ENCODE measurements at regions not wholly inside any gene's neighbourhood (a gene's known extent, or its start where the extent isn't known, plus 50 kb on each side); places are given as distances from the start of the nearest gene placed in this dataset.

DNA sequence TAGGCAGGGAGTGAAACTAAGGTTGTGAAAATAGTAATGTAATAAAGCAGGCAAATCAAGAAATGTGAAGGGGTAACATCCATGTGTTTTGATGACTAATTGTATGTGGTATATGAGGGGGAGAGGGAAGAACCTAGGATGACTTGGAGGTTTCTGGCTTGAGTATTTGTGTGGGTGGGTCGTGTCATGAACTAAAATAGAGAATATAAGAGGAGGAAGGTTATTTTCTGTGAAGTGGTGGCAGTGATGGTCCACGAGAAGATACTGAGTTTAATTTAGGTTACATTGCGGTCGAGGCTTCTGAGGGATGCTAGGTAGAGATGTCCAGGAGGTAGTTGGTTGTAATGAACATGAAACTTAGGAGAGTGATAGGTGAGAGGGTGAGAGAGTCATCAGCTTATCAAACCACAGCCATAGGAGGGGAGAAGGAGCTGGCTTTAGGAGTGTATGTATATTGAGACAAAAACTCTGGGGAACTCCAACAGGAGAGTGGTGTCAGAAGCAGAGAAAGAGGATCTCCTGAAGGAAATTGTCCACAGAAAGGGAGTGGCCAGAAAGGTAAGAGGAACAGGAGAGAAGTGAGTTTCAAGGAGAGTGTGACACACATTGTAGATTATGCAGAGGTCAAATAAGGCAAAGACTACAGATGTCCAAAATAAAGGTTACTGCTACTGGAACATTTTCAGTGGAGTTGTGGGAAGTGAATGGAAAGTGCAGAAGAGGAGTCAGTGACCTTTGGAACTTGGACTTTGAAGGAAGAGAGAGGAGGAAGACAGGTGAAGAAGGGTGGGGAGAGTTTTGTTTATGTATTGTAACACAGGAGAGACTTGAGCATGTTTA, 89.0 kb upstream of the MACF1 start:
- ATAC-seq (replicated peaks; ENCODE audit: extremely low read depth, poor library complexity, severe bottlenecking) = no peak
- H3K27ac Mint-ChIP-seq (ENCODE audit: low read depth) = no peak overlapping the region
- no peaks in the 10 kb centered on the region for H3K4me1 Mint-ChIP-seq
- DNase-seq (ENCODE audit: low spot score in 2 of 2) = no peak
- no peaks in the 10 kb centered on the region for H3K27me3 Mint-ChIP-seq
- H3K9me3 Mint-ChIP-seq = no peaks in the 10 kb centered on the region
- H3K36me3 Mint-ChIP-seq (ENCODE audit: insufficient read depth) = no peaks in the 10 kb centered on the region
- H3K4me3 Mint-ChIP-seq = no peak overlapping the region

DNA sequence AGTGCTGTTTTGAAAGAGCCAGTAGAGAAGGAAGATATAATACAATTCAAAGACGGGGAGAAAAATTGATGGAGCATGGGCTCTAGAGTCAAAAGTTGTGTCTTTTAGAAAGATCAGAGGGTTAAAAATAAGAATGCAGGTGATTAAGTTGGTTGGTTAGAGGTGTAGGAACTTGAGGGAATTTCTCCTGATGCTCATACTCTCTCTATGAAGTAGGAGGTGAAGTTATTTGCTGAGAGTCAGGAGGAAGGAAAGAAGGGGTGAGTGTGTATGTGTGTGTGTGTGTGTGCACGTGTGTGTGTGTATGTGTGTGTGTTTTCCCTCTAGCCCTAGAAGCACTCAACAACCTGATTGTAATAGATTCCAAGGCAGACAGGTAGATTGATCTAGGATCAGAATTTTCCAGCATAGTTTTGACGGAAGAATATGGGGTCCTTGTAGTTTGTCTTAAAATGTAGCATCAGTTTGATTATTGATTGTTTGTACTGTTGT, 88.3 kb upstream of the MACF1 start:
- no peaks in the 10 kb centered on the region for H3K9me3 Mint-ChIP-seq
- no peak for ATAC-seq (replicated peaks; ENCODE audit: extremely low read depth, poor library complexity, severe bottlenecking)

DNA sequence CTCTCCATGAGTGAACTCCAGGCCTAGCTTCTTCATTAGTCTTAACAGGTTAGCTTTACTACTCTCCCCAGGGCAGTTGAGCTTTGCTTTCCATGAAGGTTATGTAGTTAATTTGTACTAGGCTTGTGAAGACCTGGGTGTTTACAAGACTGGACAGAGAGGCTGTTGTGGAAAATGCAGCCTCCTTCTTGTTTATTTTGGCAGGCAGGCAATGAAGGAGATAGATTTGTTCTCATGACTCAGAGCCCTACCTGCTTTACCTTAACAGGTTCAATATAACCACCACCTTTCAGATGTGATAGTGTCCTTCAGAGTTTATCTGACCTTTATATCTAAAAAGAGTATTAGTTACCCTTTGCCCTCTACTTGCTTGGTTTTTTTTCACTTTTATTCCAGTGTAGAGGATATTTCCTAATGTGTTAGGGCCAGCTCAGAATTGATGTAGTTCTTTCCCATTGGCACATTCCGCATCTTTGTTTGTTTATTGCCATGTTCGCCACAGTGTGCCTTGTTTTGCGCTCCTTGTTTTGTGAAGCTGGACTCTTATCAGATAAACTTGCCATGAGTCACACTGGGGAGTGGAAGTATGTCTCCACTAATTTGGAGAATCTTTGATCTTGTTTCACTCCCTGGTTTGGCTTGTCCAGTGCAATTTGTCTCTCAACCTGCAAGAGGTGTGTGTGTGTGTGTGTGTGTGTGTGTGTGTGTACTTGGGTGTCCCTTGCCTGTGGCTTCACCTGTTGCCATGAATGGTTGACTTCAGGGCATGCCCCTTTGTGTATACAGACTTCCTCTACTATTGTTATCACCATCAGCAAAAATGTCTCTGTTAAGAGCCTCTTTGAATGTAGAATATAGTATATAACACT, 87.4 kb upstream of the MACF1 start:
- Mint-ChIP-seq H3K27ac (ENCODE audit: low read depth) (no peak overlapping the region), H3K9me3 (no peaks in the 10 kb centered on the region), H3K27me3 (no peaks in the 10 kb centered on the region), H3K4me3 (no peak overlapping the region), H3K4me1 (no peaks in the 10 kb centered on the region), H3K36me3 (ENCODE audit: insufficient read depth) (no peaks in the 10 kb centered on the region)
- DNase-seq (ENCODE audit: low spot score in 2 of 2) = no peak
- no peak for ATAC-seq (replicated peaks; ENCODE audit: extremely low read depth, poor library complexity, severe bottlenecking)

More for the DNA sequence above, 88.3 kb upstream of the MACF1 start:
- Mint-ChIP-seq H3K4me1 (no peaks in the 10 kb centered on the region), H3K36me3 (ENCODE audit: insufficient read depth) (no peaks in the 10 kb centered on the region), H3K27me3 (no peaks in the 10 kb centered on the region), H3K27ac (ENCODE audit: low read depth) (no peak overlapping the region), H3K4me3 (no peak overlapping the region)
- no peak for DNase-seq (ENCODE audit: low spot score in 2 of 2)

DNA sequence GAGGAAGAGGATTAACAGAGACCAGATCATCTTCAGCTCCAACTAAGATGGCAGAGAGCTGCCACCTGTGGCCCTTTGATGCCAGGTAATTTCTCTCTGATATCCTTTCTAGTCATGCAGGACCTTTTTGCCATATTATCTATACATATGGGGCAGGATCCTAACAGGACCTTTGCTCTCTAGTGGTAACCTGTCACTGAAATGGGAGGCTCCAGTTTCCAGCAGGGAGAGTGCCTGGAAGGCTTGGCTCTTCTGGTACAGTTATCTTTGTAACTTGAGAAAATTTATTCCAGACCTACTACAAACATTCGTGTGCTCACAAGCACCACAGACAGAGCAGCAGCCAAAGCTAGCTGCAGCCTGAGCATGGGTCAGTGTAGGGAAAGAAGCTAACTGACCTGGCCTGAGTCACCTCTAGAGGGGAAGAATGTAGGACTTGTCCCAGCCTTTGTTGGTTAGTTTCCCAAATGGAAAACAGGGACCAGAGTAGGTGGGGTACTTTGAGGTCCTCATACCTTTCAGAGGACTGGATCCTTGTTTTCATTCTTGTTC, 86.5 kb upstream of the MACF1 start:
- no peaks in the 10 kb centered on the region for H3K36me3 Mint-ChIP-seq (ENCODE audit: insufficient read depth)
- ATAC-seq (replicated peaks; ENCODE audit: extremely low read depth, poor library complexity, severe bottlenecking) = no peak
- no peaks in the 10 kb centered on the region for H3K27me3 Mint-ChIP-seq
- no peak overlapping the region for H3K4me3 Mint-ChIP-seq
- H3K9me3 Mint-ChIP-seq = no peaks in the 10 kb centered on the region
- no peak for DNase-seq (ENCODE audit: low spot score in 2 of 2)
- no peak overlapping the region for H3K27ac Mint-ChIP-seq (ENCODE audit: low read depth)
- no peaks in the 10 kb centered on the region for H3K4me1 Mint-ChIP-seq

DNA sequence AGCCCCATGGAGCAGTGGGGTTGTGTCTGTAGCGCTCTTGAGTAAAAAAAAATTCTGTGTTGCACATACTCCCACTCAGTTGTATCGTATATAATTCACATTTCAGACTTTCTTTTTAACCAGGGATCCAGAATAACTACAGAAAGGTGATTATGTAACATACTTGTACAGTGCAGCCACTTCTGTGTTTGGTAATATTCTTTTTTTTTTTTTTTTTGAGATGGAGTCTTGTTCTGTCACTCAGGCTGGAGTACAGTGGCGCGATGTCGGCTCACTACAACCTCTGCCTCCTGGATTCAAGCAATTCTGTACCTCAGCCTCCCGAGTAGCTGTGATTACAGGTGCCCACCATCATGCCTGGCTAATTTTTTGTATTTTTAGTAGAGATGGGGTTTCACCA, 82.4 kb upstream of the MACF1 start:
- no peaks in the 10 kb centered on the region for H3K36me3 Mint-ChIP-seq (ENCODE audit: insufficient read depth)
- H3K9me3 Mint-ChIP-seq = no peaks in the 10 kb centered on the region
- DNase-seq (ENCODE audit: low spot score in 2 of 2) (no peak), ATAC-seq (replicated peaks; ENCODE audit: extremely low read depth, poor library complexity, severe bottlenecking) (no peak)
- no peak overlapping the region for H3K27ac Mint-ChIP-seq (ENCODE audit: low read depth)
- H3K4me3 Mint-ChIP-seq = no peak overlapping the region
- H3K4me1 Mint-ChIP-seq = no peaks in the 10 kb centered on the region
- H3K27me3 Mint-ChIP-seq = no peaks in the 10 kb centered on the region

DNA sequence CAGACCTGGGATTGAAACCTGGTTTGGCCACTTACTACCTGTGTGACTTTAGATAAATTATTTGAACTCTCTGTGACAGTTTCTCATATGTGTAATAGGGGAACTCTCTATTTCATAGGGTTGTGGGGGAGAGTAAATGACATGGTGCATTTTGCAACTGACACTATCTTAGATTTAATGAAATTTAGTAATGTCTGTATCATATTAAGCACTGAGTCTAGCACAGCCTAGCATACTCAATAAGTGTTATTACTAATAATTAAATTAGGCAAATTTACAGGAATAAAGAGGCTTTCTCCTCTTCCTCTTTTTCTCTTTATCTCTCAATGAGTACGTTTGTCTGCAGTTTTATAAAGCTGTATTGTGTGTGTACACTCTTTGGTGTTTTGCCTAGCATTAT, 80.2 kb upstream of the MACF1 start:
- Mint-ChIP-seq H3K9me3 (no peaks in the 10 kb centered on the region), H3K27me3 (no peaks in the 10 kb centered on the region), H3K27ac (ENCODE audit: low read depth) (no peak overlapping the region), H3K36me3 (ENCODE audit: insufficient read depth) (no peaks in the 10 kb centered on the region), H3K4me3 (no peak overlapping the region), H3K4me1 (no peaks in the 10 kb centered on the region)
- ATAC-seq (replicated peaks; ENCODE audit: extremely low read depth, poor library complexity, severe bottlenecking) (no peak), DNase-seq (ENCODE audit: low spot score in 2 of 2) (no peak)

DNA sequence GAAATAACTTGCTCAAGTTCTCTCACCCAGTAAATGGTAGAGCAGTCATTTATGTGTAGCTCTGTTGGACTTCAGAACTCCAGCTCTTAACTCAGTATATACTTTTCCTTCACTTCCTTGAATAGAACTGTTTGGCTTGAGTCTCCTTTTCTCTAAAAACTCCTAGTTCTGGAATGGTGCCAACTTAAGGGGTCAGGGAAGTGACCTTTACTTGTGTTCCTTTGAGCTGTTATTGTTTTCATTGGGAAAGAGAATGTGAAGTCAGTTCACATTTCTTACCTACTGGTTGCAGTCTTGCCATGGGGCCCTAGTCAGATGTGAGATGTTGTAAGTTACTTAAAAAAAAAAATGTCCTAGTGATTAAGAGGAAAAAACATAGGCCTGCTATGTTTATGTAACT, 77.0 kb upstream of the MACF1 start:
- Mint-ChIP-seq H3K9me3 (no peaks in the 10 kb centered on the region), H3K4me1 (no peaks in the 10 kb centered on the region), H3K36me3 (ENCODE audit: insufficient read depth) (no peaks in the 10 kb centered on the region), H3K27me3 (no peaks in the 10 kb centered on the region), H3K27ac (ENCODE audit: low read depth) (no peak overlapping the region), H3K4me3 (no peak overlapping the region)
- DNase-seq (ENCODE audit: low spot score in 2 of 2) (no peak), ATAC-seq (replicated peaks; ENCODE audit: extremely low read depth, poor library complexity, severe bottlenecking) (no peak)

DNA sequence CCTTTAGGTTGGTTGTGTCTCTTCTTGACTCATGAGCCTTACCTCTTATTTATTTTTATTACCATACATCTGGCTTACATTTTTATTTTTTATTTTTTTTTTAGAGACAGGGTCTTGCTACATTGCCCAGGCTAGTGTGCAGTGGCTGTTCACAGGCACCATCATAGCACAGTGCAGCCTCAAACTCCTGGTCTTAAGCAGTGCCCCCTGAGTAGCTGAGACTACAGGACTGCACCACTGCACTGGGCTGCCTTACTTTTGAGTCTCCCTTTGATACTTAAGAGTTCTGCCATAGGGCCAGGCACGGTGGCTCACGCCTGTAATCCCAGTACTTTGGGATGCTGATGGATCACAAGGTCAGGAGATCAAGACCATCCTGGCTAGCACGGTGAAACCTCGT, 76.4 kb upstream of the MACF1 start:
- Mint-ChIP-seq H3K9me3 (no peaks in the 10 kb centered on the region), H3K27me3 (no peaks in the 10 kb centered on the region), H3K4me3 (no peak overlapping the region), H3K4me1 (no peaks in the 10 kb centered on the region), H3K27ac (ENCODE audit: low read depth) (no peak overlapping the region), H3K36me3 (ENCODE audit: insufficient read depth) (no peaks in the 10 kb centered on the region)
- DNase-seq (ENCODE audit: low spot score in 2 of 2) (no peak), ATAC-seq (replicated peaks; ENCODE audit: extremely low read depth, poor library complexity, severe bottlenecking) (no peak)

DNA sequence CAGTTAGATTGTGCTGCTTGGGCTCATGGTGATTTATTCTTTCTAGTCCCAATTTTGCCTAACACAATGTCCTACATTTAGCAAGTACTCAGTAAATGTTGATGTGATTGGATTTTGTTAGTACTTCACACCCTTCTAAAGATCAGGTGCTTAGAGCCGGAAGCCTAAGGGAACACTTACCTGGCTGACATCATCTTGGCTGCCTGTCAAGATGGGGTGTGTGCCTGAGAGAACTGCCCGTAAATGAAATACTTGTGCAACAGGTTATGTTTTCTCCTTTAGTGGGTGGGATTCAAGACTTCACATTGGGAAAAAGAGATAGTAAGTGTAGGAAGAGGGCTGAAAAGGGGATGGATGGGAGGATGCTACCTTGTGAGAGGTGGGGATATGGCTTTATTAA, 75.5 kb upstream of the MACF1 start:
- H3K4me1 Mint-ChIP-seq = no peaks in the 10 kb centered on the region
- no peaks in the 10 kb centered on the region for H3K27me3 Mint-ChIP-seq
- ATAC-seq (replicated peaks; ENCODE audit: extremely low read depth, poor library complexity, severe bottlenecking) = no peak
- H3K4me3 Mint-ChIP-seq = no peak overlapping the region
- no peaks in the 10 kb centered on the region for H3K9me3 Mint-ChIP-seq
- no peak for DNase-seq (ENCODE audit: low spot score in 2 of 2)
- H3K27ac Mint-ChIP-seq (ENCODE audit: low read depth) = no peak overlapping the region
- H3K36me3 Mint-ChIP-seq (ENCODE audit: insufficient read depth) = no peaks in the 10 kb centered on the region

DNA sequence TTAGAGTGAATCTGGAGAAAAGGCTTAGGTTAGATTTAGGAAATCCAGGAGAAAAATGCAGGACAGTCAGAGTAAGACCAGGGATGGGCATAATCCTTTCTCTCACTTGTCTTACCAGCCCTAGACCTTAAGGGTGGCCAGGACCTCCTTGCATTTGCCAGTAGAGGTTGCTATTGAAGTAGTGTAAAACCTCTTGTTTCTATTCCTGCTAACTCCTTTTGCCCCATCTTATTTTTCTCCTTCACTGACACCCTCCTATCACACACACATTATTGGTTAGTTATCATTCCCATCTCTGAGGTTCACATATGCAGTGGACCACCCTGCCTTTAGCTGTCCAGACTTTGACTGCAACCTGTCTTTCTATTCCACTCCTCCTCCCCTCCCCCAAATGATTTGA, 75.0 kb upstream of the MACF1 start:
- DNase-seq (ENCODE audit: low spot score in 2 of 2) (no peak), ATAC-seq (replicated peaks; ENCODE audit: extremely low read depth, poor library complexity, severe bottlenecking) (no peak)
- H3K27ac Mint-ChIP-seq (ENCODE audit: low read depth) = no peak overlapping the region
- H3K36me3 Mint-ChIP-seq (ENCODE audit: insufficient read depth) = no peaks in the 10 kb centered on the region
- H3K27me3 Mint-ChIP-seq = no peaks in the 10 kb centered on the region
- H3K9me3 Mint-ChIP-seq = no peaks in the 10 kb centered on the region
- no peak overlapping the region for H3K4me3 Mint-ChIP-seq
- H3K4me1 Mint-ChIP-seq = no peaks in the 10 kb centered on the region

DNA sequence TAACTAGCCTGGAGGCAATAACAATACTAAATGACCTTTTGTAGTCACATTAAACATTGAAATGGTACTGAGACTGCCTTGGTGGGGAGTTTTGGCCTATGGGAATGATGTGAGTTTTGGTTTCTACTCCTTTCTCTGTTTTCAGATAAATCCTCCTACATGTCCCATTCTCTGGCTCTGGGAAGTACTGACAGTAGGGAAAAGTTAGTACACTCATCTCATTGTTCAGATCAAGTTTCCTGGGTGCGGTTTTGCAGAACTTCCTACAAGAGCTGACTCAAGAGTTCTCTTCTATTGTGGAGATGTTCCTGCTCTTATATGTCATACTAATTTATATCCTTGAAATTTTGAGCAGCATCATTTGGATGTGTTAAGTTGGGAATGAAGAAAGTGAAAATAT, 74.2 kb upstream of the MACF1 start:
- DNase-seq (ENCODE audit: low spot score in 2 of 2) = no peak
- Mint-ChIP-seq H3K4me1 (no peaks in the 10 kb centered on the region), H3K4me3 (no peak overlapping the region), H3K27ac (ENCODE audit: low read depth) (no peak overlapping the region), H3K9me3 (no peaks in the 10 kb centered on the region), H3K27me3 (no peaks in the 10 kb centered on the region), H3K36me3 (ENCODE audit: insufficient read depth) (no peaks in the 10 kb centered on the region)
- no peak for ATAC-seq (replicated peaks; ENCODE audit: extremely low read depth, poor library complexity, severe bottlenecking)

DNA sequence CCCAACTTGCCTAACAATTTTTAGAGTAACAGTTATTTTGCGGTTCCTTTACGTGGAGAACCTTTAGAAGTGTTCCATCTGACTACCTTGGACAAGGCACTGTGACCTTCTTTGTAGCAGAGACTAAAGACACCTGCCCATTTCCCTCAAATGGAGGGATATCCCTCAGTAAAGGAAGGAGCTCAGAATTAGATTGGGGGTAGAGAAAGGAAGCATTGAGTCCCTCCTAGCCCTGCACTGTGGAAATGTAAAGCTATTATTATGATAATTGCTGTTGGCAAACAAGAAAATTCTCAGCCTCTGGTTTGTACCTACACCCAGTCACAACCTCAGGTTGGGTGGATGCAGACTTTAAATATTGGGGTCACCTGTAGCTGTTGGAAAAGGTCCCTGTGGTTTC, 72.6 kb upstream of the MACF1 start:
- Mint-ChIP-seq H3K27ac (ENCODE audit: low read depth) (no peak overlapping the region), H3K4me1 (no peaks in the 10 kb centered on the region), H3K4me3 (no peak overlapping the region), H3K27me3 (no peaks in the 10 kb centered on the region), H3K36me3 (ENCODE audit: insufficient read depth) (no peaks in the 10 kb centered on the region), H3K9me3 (no peaks in the 10 kb centered on the region)
- DNase-seq (ENCODE audit: low spot score in 2 of 2) (no peak), ATAC-seq (replicated peaks; ENCODE audit: extremely low read depth, poor library complexity, severe bottlenecking) (no peak)
